ENCODE measurements at regions not wholly inside any gene's neighbourhood (a gene's known extent, or its start where the extent isn't known, plus 50 kb on each side); places are given as distances from the start of the nearest gene placed in this dataset.

GRCh38 chr9:682633-683508 is 158.6 kb upstream of the DMRT1 start (continued):
- TF ChIP-seq HMGXB4 (CRISPR knock-in tag; IDR thresholded peaks at IDR 0.05; ENCODE audit: borderline replicate concordance in 1 of 2, low read depth in 1 of 2) (peak; percentile 61 to 77; a peak in 3 of 4 replicates), TOE1 (CRISPR knock-in tag; IDR thresholded peaks at IDR 0.05) (no peak), TOPORS (CRISPR knock-in tag; IDR thresholded peaks at IDR 0.05) (peak; percentile 87), FOXC1 (CRISPR knock-in tag; IDR thresholded peaks at IDR 0.05; ENCODE audit: borderline replicate concordance) (peak; percentile 80; the same call in 1 of the 2 replicates), ZNF781 (CRISPR knock-in tag; IDR thresholded peaks at IDR 0.05; ENCODE audit: borderline replicate concordance, not compliant biosample characterization) (peak; percentile 54), ZNF605 (CRISPR knock-in tag; IDR thresholded peaks at IDR 0.05) (no peak; the same call in 1 of the 2 replicates), NFYB (CRISPR knock-in tag; IDR thresholded peaks at IDR 0.05) (no peak), GATAD2A (CRISPR knock-in tag; IDR thresholded peaks at IDR 0.05) (peak; percentile 98), IRX3 (CRISPR knock-in tag; IDR thresholded peaks at IDR 0.05; ENCODE audit: borderline replicate concordance, low read depth) (0 out of 2 replicates have a peak, but pooled peaks have one; percentile 41), POLR2AphosphoS5 (IDR thresholded peaks at IDR 0.05; ENCODE audit: low read depth, low read length) (peak; percentile 95), CBX2 (IDR thresholded peaks at IDR 0.05; ENCODE audit: low read depth, low read length) (no peak), CBX2 (CRISPR knock-in tag; IDR thresholded peaks at IDR 0.05; ENCODE audit: low read depth) (no peak), POGZ (CRISPR knock-in tag; IDR thresholded peaks at IDR 0.05) (peak; percentile 81), MTF2 (CRISPR knock-in tag; IDR thresholded peaks at IDR 0.05; ENCODE audit: borderline replicate concordance) (peak; percentile 41; the same call in 1 of the 2 replicates), TARDBP (CRISPR knock-in tag; IDR thresholded peaks at IDR 0.05) (peak; percentile 96), ZNF577 (CRISPR knock-in tag; IDR thresholded peaks at IDR 0.05; ENCODE audit: borderline replicate concordance, low read depth) (no peak), ATM (IDR thresholded peaks at IDR 0.05; ENCODE audit: borderline replicate concordance) (no peak), ZFP37 (CRISPR knock-in tag; IDR thresholded peaks at IDR 0.05; ENCODE audit: borderline replicate concordance) (peak; percentile 51; the same call in 1 of the 2 replicates), RARG (CRISPR knock-in tag; IDR thresholded peaks at IDR 0.05; ENCODE audit: low read depth) (no peak), ZNF318 (CRISPR knock-in tag; IDR thresholded peaks at IDR 0.05) (peak; percentile 84; the same call in 1 of the 2 replicates)

All from HepG2 (cell line).